Lung (tissue), 11 donors: ENCODE measurements at regions not wholly inside any gene's neighbourhood (a gene's known extent, or its start where the extent isn't known, plus 50 kb on each side); places are given as distances from the start of the nearest gene placed in this dataset.

Source experiments
- ATAC-seq: fragments of 200-7000 bp; cut with Tn5 transposase; one replicate; pipeline ENCODE4 v1.9.1; 2020; ENCODE audit warnings: moderate number of reproducible peaks; ENCODE audit not compliant: insufficient read depth, low FRiP score
- DNase-seq, 3 donors: peaks; one replicate each; pipeline ENCODE4 v3.0.0-alpha.2; 2013 to 2017
- H3K27ac ChIP-seq, 2 donors: one replicate each; pipeline ENCODE4 v1.5.1; 2013; ENCODE audit warnings: mild to moderate bottlenecking in 2 of 2, moderate library complexity in 2 of 2, control low read depth in 1 of 2, inconsistent platforms in 1 of 2, low read depth in 1 of 2, low read length in 1 of 2
- H3K27me3 ChIP-seq, 3 donors: one replicate each; pipeline ENCODE4 v1.5.1; 2013; ENCODE audit warnings: low read length in 2 of 3; ENCODE audit not compliant: control insufficient read depth in 3 of 3, insufficient read depth in 3 of 3
- H3K36me3 ChIP-seq, 4 donors: one replicate each; pipeline ENCODE4 v1.5.1; 2013; ENCODE audit warnings: low read length in 4 of 4, mild to moderate bottlenecking in 1 of 4, moderate library complexity in 1 of 4; ENCODE audit not compliant: control insufficient read depth in 4 of 4, insufficient read depth in 4 of 4
- H3K4me1 ChIP-seq, 5 donors: one replicate each; pipeline ENCODE4 v1.5.1; 2013; ENCODE audit warnings: low read length in 5 of 5, mild to moderate bottlenecking in 2 of 5, moderate library complexity in 1 of 5; ENCODE audit not compliant: control insufficient read depth in 5 of 5, insufficient read depth in 5 of 5
- H3K4me3 ChIP-seq: one replicate; pipeline ENCODE4 v1.5.1; 2013; ENCODE audit warnings: mild to moderate bottlenecking, control low read depth, moderate library complexity
- H3K9ac ChIP-seq, 2 donors: one replicate each; pipeline ENCODE4 v1.5.1; 2013; ENCODE audit warnings: low read length in 2 of 2, control low read depth in 1 of 2; ENCODE audit not compliant: insufficient read depth in 1 of 2
- H3K9me3 ChIP-seq, 4 donors: one replicate each; pipeline ENCODE4 v1.5.1; 2013; ENCODE audit warnings: low read length in 3 of 4, mild to moderate bottlenecking in 1 of 4, moderate library complexity in 1 of 4; ENCODE audit not compliant: control insufficient read depth in 4 of 4, insufficient read depth in 3 of 4
- CTCF ChIP-seq: IDR thresholded peaks from 2 replicates; pipeline ENCODE4 v1.5.1; 2012; ENCODE audit warnings: mild to moderate bottlenecking; ENCODE audit errors: control extremely low read depth, extremely low read depth
- WGBS, 2 donors: extraction: QIAGEN DNeasy Blood & Tissue Kit; methylation state at CpG; one replicate each; pipeline ENCODE4 v1.1.7; 2013; 5-methylcytosine and 5-hydroxymethylcytosine counted together
- donor health status: control.
- donor health status: control.
- donor health status: Bipolar disorder and iron deficiency.
- donor health status: healthy.
- donor health status: DM: yes; HTN: yes; CAD: no.

GRCh38 chr6:45730232-45730631 is 285.4 kb downstream of the CLIC5 start:
- H3K4me3 ChIP-seq: no peak overlapping the region
- no peak for ATAC-seq
- H3K36me3 ChIP-seq: no peaks in the 10 kb centered on the region
- no peaks in the 10 kb centered on the region for H3K27me3 ChIP-seq
- no peak overlapping the region for H3K27ac ChIP-seq
- WGBS, 2 donors: 91 to 100% methylated on average over 1 of the region's 1 CpG
- no peaks in the 10 kb centered on the region for H3K9me3 ChIP-seq
- no peak overlapping the region for H3K9ac ChIP-seq
- no peak for DNase-seq
- TF ChIP-seq CTCF: no peak
- peaks cover 0 to 26% (median 0%) of the 10 kb centered on the region in 5 donors for H3K4me1 ChIP-seq

GRCh38 chr6:45728674-45729073 is 287.0 kb downstream of the CLIC5 start:
- Histone ChIP-seq H3K27me3 (no peaks in the 10 kb centered on the region), H3K9me3 (no peaks in the 10 kb centered on the region), H3K9ac (no peak overlapping the region), H3K4me3 (no peak overlapping the region), H3K4me1 (peaks cover 0 to 32% (median 2%) of the 10 kb centered on the region in 5 donors), H3K27ac (no peak overlapping the region), H3K36me3 (no peaks in the 10 kb centered on the region)
- ATAC-seq (no peak), DNase-seq (peak; percentile 76 to 94 (median 88))
- no peak for TF ChIP-seq CTCF
- 63 to 64% methylated on average over 3 of the region's 3 CpGs for WGBS, 2 donors

- ATAC-seq (no peak), DNase-seq (no peak)
- no peak for TF ChIP-seq CTCF
- peaks cover 0 to 28% (median 2%) of the 10 kb centered on the region in 5 donors for H3K4me1 ChIP-seq
- H3K36me3 ChIP-seq: no peaks in the 10 kb centered on the region
- H3K9me3 ChIP-seq: no peaks in the 10 kb centered on the region
- 93 to 95% methylated on average over 6 of the region's 6 CpGs for WGBS, 2 donors
- H3K27ac ChIP-seq: no peak overlapping the region
- no peak overlapping the region for H3K4me3 ChIP-seq
- H3K27me3 ChIP-seq: no peaks in the 10 kb centered on the region
- H3K9ac ChIP-seq: no peak overlapping the region
These were observed 287.7 kb downstream of the CLIC5 start for GRCh38 chr6:45727819-45728449.

GRCh38 chr6:45727228-45727627 is 288.4 kb downstream of the CLIC5 start:
- no peak for TF ChIP-seq CTCF
- peak in 2 of 3 donors; percentile 53 to 70 for DNase-seq
- H3K27ac ChIP-seq: no peak overlapping the region
- no peaks in the 10 kb centered on the region for H3K36me3 ChIP-seq
- no peak overlapping the region for H3K4me3 ChIP-seq
- peaks cover 0 to 23% (median 2%) of the 10 kb centered on the region in 5 donors for H3K4me1 ChIP-seq
- 79% methylated on average over 2 of the region's 2 CpGs for WGBS, 2 donors
- H3K27me3 ChIP-seq: no peaks in the 10 kb centered on the region
- no peak overlapping the region for H3K9ac ChIP-seq
- H3K9me3 ChIP-seq: peaks cover 0 to 2% (median 0%) of the 10 kb centered on the region in 4 donors
- no peak for ATAC-seq
